ENCODE measurements at regions not wholly inside any gene's neighbourhood (a gene's known extent, or its start where the extent isn't known, plus 50 kb on each side); places are given as distances from the start of the nearest gene placed in this dataset.

DNA sequence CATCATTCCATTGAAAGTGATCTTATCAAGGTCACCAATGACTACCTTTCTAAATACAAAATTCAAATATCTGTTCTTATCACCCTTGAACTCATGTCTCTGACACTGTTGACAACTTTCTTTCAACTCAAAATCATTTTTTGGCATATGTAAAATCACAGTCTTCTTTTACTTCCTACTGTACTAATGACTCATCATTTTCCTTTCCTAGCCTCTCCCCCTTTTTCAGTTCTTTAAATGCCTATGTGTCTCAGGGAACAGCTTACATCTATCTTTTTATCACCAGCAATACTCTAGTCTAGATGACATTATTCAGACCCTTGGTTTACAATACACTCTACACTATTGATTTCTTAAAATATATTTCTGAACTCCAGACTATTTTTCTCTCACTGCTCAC, 2220.7 kb upstream of the RAG2 start:
- Histone ChIP-seq H3K36me3 (ENCODE audit: low read depth) (no peaks in the 10 kb centered on the region), H3K4me3 (no peak overlapping the region), H3K9me3 (ENCODE audit: low read depth) (no peaks in the 10 kb centered on the region), H3K79me2 (ENCODE audit: insufficient read depth) (no peaks in the 10 kb centered on the region), H2AFZ (no peak overlapping the region), H3K27me3 (replicated peaks; ENCODE audit: insufficient read depth) (no peaks in the 10 kb centered on the region), H3K9me2 (ENCODE audit: insufficient read depth) (no peaks in the 10 kb centered on the region), H3K9ac (no peak overlapping the region), H3F3A (ENCODE audit: insufficient read depth) (no peaks in the 10 kb centered on the region), H3K27ac (no peak overlapping the region), H3K4me1 (ENCODE audit: insufficient read depth) (no peaks in the 10 kb centered on the region), H3K4me2 (ENCODE audit: unreplicated experiment) (no peak overlapping the region), H4K20me1 (ENCODE audit: insufficient read depth) (no peaks in the 10 kb centered on the region)
- in situ Hi-C loops (cut with MboI): no loop called here
- no peak for DNase-seq
- TF ChIP-seq EZH2phosphoT487 (IDR thresholded peaks at IDR 0.05; ENCODE audit: insufficient read depth, low read depth) (no peak), EZH2 (IDR thresholded peaks at IDR 0.05; ENCODE audit: insufficient read depth, poor library complexity, severe bottlenecking) (no peak)

GRCh38 chr11:38814670-38815069, 2216.6 kb upstream of the RAG2 start:
- in situ Hi-C loops (cut with MboI): no loop called here
- Histone ChIP-seq H3K4me1 (ENCODE audit: insufficient read depth) (no peaks in the 10 kb centered on the region), H3K4me2 (ENCODE audit: unreplicated experiment) (no peak overlapping the region), H4K20me1 (ENCODE audit: insufficient read depth) (no peaks in the 10 kb centered on the region), H3K9me2 (ENCODE audit: insufficient read depth) (no peaks in the 10 kb centered on the region), H3K36me3 (ENCODE audit: low read depth) (no peaks in the 10 kb centered on the region), H2AFZ (no peak overlapping the region), H3F3A (ENCODE audit: insufficient read depth) (no peaks in the 10 kb centered on the region), H3K9me3 (ENCODE audit: low read depth) (no peaks in the 10 kb centered on the region), H3K79me2 (ENCODE audit: insufficient read depth) (no peaks in the 10 kb centered on the region), H3K4me3 (no peak overlapping the region), H3K9ac (no peak overlapping the region), H3K27me3 (replicated peaks; ENCODE audit: insufficient read depth) (no peaks in the 10 kb centered on the region), H3K27ac (no peak overlapping the region)
- TF ChIP-seq EZH2phosphoT487 (IDR thresholded peaks at IDR 0.05; ENCODE audit: insufficient read depth, low read depth): no peak
- 44 to 48% methylated on average over 4 of the region's 4 CpGs for WGBS, 2 experiments (ENCODE audit: low coverage in 1 of 2, low lambda C conversion rate in 2 of 2, missing lambda C conversion rate in 2 of 2)
- DNase-seq: no peak

GRCh38 chr11:38809521-38809920, 2211.5 kb upstream of the RAG2 start:
- H3K27me3 ChIP-seq (replicated peaks; ENCODE audit: insufficient read depth): no peaks in the 10 kb centered on the region
- H3K9me3 ChIP-seq (ENCODE audit: low read depth): no peaks in the 10 kb centered on the region
- no peak overlapping the region for H3K9ac ChIP-seq
- H4K20me1 ChIP-seq (ENCODE audit: insufficient read depth): no peaks in the 10 kb centered on the region
- no peak for DNase-seq
- no peaks in the 10 kb centered on the region for H3K4me1 ChIP-seq (ENCODE audit: insufficient read depth)
- H3F3A ChIP-seq (ENCODE audit: insufficient read depth): no peaks in the 10 kb centered on the region
- H3K4me3 ChIP-seq: no peak overlapping the region
- WGBS, 2 experiments (ENCODE audit: low coverage in 1 of 2, low lambda C conversion rate in 2 of 2, missing lambda C conversion rate in 2 of 2): 0 to 2% methylated on average over 4 of the region's 4 CpGs
- H3K9me2 ChIP-seq (ENCODE audit: insufficient read depth): no peaks in the 10 kb centered on the region
- TF ChIP-seq EZH2phosphoT487 (IDR thresholded peaks at IDR 0.05; ENCODE audit: insufficient read depth, low read depth) (no peak), EZH2 (IDR thresholded peaks at IDR 0.05; ENCODE audit: insufficient read depth, poor library complexity, severe bottlenecking) (no peak)
- in situ Hi-C loops (cut with MboI): no loop called here
- H3K36me3 ChIP-seq (ENCODE audit: low read depth): no peaks in the 10 kb centered on the region
- H2AFZ ChIP-seq: no peak overlapping the region
- H3K27ac ChIP-seq: no peak overlapping the region
- no peak overlapping the region for H3K4me2 ChIP-seq (ENCODE audit: unreplicated experiment)
- H3K79me2 ChIP-seq (ENCODE audit: insufficient read depth): no peaks in the 10 kb centered on the region

GRCh38 chr11:38796281-38796680, 2198.2 kb upstream of the RAG2 start:
- Histone ChIP-seq H3K9me2 (ENCODE audit: insufficient read depth) (no peaks in the 10 kb centered on the region), H4K20me1 (ENCODE audit: insufficient read depth) (no peaks in the 10 kb centered on the region), H3K36me3 (ENCODE audit: low read depth) (no peaks in the 10 kb centered on the region), H3K79me2 (ENCODE audit: insufficient read depth) (no peaks in the 10 kb centered on the region), H3K4me3 (no peak overlapping the region), H3K9ac (no peak overlapping the region), H3K9me3 (ENCODE audit: low read depth) (no peaks in the 10 kb centered on the region), H3F3A (ENCODE audit: insufficient read depth) (no peaks in the 10 kb centered on the region), H3K27ac (no peak overlapping the region), H3K27me3 (replicated peaks; ENCODE audit: insufficient read depth) (no peaks in the 10 kb centered on the region), H3K4me2 (ENCODE audit: unreplicated experiment) (no peak overlapping the region), H3K4me1 (ENCODE audit: insufficient read depth) (no peaks in the 10 kb centered on the region), H2AFZ (no peak overlapping the region)
- in situ Hi-C loops (cut with MboI): no loop called here
- no peak for DNase-seq
- WGBS, 2 experiments (ENCODE audit: low coverage in 1 of 2, low lambda C conversion rate in 2 of 2, missing lambda C conversion rate in 2 of 2): 0 to 3% methylated on average over 1 of the region's 1 CpG
- TF ChIP-seq EZH2phosphoT487 (IDR thresholded peaks at IDR 0.05; ENCODE audit: insufficient read depth, low read depth) (no peak), EZH2 (IDR thresholded peaks at IDR 0.05; ENCODE audit: insufficient read depth, poor library complexity, severe bottlenecking) (no peak)

DNA sequence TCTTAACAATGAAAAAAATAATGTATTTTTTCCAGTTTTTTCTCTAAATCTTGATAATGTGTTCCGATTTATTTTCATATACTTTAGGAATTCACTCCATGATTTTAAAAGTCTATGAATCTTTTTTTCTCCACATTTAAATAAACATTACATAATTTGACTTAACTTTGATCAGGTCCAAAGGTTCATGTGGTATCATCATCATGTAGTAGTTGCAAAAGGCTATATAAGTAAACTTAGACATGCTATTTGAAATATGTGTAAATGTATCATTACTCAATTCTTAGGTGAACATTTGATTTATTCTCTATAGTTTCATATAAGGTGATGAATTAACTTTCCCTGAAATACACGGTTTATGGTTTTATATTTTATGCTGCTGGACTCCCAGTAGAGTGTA, 2197.0 kb upstream of the RAG2 start:
- no peak for DNase-seq
- H2AFZ ChIP-seq: no peak overlapping the region
- in situ Hi-C loops (cut with MboI): no loop called here
- no peaks in the 10 kb centered on the region for H3F3A ChIP-seq (ENCODE audit: insufficient read depth)
- no peak for TF ChIP-seq EZH2phosphoT487 (IDR thresholded peaks at IDR 0.05; ENCODE audit: insufficient read depth, low read depth)
- TF ChIP-seq EZH2 (IDR thresholded peaks at IDR 0.05; ENCODE audit: insufficient read depth, poor library complexity, severe bottlenecking): no peak
- WGBS, 2 experiments (ENCODE audit: low coverage in 1 of 2, low lambda C conversion rate in 2 of 2, missing lambda C conversion rate in 2 of 2): 13 to 17% methylated on average over 2 of the region's 2 CpGs
- no peak overlapping the region for H3K4me2 ChIP-seq (ENCODE audit: unreplicated experiment)
- H3K9me2 ChIP-seq (ENCODE audit: insufficient read depth): no peaks in the 10 kb centered on the region
- no peaks in the 10 kb centered on the region for H3K4me1 ChIP-seq (ENCODE audit: insufficient read depth)
- H3K79me2 ChIP-seq (ENCODE audit: insufficient read depth): no peaks in the 10 kb centered on the region
- no peaks in the 10 kb centered on the region for H3K27me3 ChIP-seq (replicated peaks; ENCODE audit: insufficient read depth)
- no peaks in the 10 kb centered on the region for H3K36me3 ChIP-seq (ENCODE audit: low read depth)
- H4K20me1 ChIP-seq (ENCODE audit: insufficient read depth): no peaks in the 10 kb centered on the region
- H3K9me3 ChIP-seq (ENCODE audit: low read depth): no peaks in the 10 kb centered on the region
- no peak overlapping the region for H3K4me3 ChIP-seq
- H3K27ac ChIP-seq: no peak overlapping the region
- H3K9ac ChIP-seq: no peak overlapping the region

Data from GM23248 (cell line).